HG03571 (cell line): ENCODE measurements at regions not wholly inside any gene's neighbourhood (a gene's known extent, or its start where the extent isn't known, plus 50 kb on each side); places are given as distances from the start of the nearest gene placed in this dataset.
A peak's percentile ranks its signal among the peaks of the same experiment; 100 is the strongest.
"Not testable (repeated sequence)": the region's sequence is repeated elsewhere in the genome, so short reads cannot be mapped to it uniquely, and the experiment has no call there.

Source experiments
- ATAC-seq: cut with Tn5 transposase; IDR thresholded peaks from one replicate; pipeline ENCODE4 v1.9.1; 2021; ENCODE audit not compliant: unreplicated experiment

- no peak for ATAC-seq
Observed at GRCh38 chr12:70008944-70009343, 183.9 kb downstream of the MYRFL start.

- no peak for ATAC-seq
Observed at GRCh38 chr12:70011353-70011752, 186.3 kb downstream of the MYRFL start.

GRCh38 chr12:70013016-70013415, 188.0 kb downstream of the MYRFL start:
- not testable (repeated sequence) for ATAC-seq

GRCh38 chr12:70028515-70028914, 203.5 kb downstream of the MYRFL start:
- no peak for ATAC-seq

GRCh38 chr12:70028918-70029317, 203.9 kb downstream of the MYRFL start:
- ATAC-seq = no peak

GRCh38 chr12:70031046-70031445, 206.0 kb downstream of the MYRFL start:
- ATAC-seq = no peak

GRCh38 chr12:70032076-70032475, 207.0 kb downstream of the MYRFL start:
- no peak for ATAC-seq

GRCh38 chr12:70033310-70033709, 208.3 kb downstream of the MYRFL start:
- no peak for ATAC-seq

- no peak for ATAC-seq
Observed at GRCh38 chr12:70040141-70040540, 203.1 kb upstream of the CNOT2 start.

GRCh38 chr12:70042675-70043074, 200.6 kb upstream of the CNOT2 start:
- no peak for ATAC-seq

- no peak for ATAC-seq
Observed at GRCh38 chr12:70043490-70044138, 199.6 kb upstream of the CNOT2 start.

GRCh38 chr12:70044167-70044566, 199.1 kb upstream of the CNOT2 start:
- ATAC-seq = no peak

GRCh38 chr12:70045036-70045435, 198.2 kb upstream of the CNOT2 start:
- ATAC-seq = no peak

- ATAC-seq = no peak
Observed at GRCh38 chr12:70045514-70045913, 197.7 kb upstream of the CNOT2 start.

GRCh38 chr12:70048521-70049250, 194.5 kb upstream of the CNOT2 start:
- no peak for ATAC-seq

- peak; percentile 66 for ATAC-seq
Observed at GRCh38 chr12:70049596-70050360, 193.5 kb upstream of the CNOT2 start.

- no peak for ATAC-seq
Observed at GRCh38 chr12:70052476-70052875, 190.8 kb upstream of the CNOT2 start.

GRCh38 chr12:70052931-70053497, 190.2 kb upstream of the CNOT2 start:
- ATAC-seq = no peak

GRCh38 chr12:70059373-70059772, 183.9 kb upstream of the CNOT2 start:
- no peak for ATAC-seq

GRCh38 chr12:70060634-70061033, 182.6 kb upstream of the CNOT2 start:
- no peak for ATAC-seq

- ATAC-seq = no peak
Observed at GRCh38 chr12:70068743-70069142, 174.5 kb upstream of the CNOT2 start.
